ENCODE measurements at regions not wholly inside any gene's neighbourhood (a gene's known extent, or its start where the extent isn't known, plus 50 kb on each side); places are given as distances from the start of the nearest gene placed in this dataset.

DNA sequence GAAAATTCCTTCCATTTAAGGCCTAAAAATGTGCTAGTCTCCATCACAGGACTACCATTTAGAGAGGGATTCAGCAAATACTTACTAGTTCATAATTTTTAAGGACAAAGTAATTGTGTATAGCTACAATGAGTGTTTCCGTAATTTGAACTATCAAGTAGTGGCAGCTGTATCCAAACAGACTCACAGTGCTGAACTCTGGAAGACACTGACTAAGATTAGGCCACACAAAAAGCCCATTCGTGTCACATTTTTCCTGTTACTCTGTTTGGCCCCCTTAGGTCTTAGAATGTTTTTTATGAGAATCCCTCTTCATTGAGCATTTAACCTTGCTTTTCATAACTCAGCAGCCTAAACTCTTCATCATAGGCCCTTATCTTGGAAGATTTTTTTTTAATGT is 731.2 kb upstream of the PCDH9 start:
- TF ChIP-seq, protein P1, sequence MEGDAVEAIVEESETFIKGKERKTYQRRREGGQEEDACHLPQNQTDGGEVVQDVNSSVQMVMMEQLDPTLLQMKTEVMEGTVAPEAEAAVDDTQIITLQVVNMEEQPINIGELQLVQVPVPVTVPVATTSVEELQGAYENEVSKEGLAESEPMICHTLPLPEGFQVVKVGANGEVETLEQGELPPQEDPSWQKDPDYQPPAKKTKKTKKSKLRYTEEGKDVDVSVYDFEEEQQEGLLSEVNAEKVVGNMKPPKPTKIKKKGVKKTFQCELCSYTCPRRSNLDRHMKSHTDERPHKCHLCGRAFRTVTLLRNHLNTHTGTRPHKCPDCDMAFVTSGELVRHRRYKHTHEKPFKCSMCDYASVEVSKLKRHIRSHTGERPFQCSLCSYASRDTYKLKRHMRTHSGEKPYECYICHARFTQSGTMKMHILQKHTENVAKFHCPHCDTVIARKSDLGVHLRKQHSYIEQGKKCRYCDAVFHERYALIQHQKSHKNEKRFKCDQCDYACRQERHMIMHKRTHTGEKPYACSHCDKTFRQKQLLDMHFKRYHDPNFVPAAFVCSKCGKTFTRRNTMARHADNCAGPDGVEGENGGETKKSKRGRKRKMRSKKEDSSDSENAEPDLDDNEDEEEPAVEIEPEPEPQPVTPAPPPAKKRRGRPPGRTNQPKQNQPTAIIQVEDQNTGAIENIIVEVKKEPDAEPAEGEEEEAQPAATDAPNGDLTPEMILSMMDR (IDR thresholded peaks at IDR 0.05), result no peak
- no peak for TF ChIP-seq POLR2A (IDR thresholded peaks at IDR 0.05)
